ENCODE measurements at regions not wholly inside any gene's neighbourhood (a gene's known extent, or its start where the extent isn't known, plus 50 kb on each side); places are given as distances from the start of the nearest gene placed in this dataset.
"Not testable (repeated sequence)": the region's sequence is repeated elsewhere in the genome, so short reads cannot be mapped to it uniquely, and the experiment has no call there.

DNA sequence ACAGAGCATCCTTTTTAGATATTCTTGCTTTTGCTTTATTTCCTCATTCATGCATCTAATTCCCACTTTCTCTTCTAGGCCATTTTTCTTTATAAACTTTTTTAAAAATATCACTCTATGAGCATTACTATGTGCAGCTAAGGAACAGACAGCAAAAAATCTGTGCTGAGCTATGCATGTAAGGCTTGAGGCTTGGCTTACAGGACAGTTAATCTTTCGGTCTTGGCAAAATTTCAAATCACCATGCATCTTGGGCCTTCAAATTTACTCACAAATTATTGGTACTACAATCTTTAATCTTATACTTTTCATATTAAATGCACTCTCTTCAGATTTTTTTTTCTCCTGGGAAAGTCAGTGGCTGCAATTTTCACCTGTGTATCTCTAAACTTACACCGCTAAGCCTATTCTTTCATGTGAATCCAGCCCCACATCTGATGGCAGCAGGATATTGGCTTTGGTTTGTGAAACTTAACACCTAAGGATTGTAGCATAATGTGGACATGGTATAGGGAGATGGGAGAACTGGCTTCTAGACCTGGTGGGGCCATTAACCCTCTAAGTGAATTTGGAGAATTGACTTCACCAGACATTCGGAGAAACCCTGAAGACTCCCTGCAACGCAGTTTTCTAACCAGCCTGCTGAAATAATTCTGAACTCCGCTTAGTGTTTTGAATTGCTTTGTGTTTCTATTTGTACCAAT is 278.3 kb downstream of the SPRY1 start:
- DNase-seq (ENCODE audit: low read depth) = no peak

DNA sequence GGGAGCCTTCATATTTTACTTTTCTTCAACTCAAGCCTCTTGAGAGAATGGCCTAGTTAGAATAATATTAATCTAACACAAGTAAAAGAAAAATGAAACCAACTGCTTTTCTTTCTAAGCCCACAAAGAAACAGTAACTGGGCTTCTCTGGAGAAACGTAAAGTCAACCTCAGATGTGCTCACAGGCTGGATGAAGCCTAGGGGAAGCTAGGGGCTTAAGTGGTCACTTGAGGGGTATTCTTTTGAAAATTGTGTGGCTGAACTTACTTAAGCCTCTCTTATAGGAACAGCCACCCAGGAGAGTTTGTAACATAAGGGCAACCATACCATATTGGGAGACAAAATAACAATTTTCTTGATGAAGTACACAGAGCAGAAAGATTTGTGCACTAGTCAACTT is 279.0 kb downstream of the SPRY1 start:
- no peak for DNase-seq (ENCODE audit: low read depth)

DNA sequence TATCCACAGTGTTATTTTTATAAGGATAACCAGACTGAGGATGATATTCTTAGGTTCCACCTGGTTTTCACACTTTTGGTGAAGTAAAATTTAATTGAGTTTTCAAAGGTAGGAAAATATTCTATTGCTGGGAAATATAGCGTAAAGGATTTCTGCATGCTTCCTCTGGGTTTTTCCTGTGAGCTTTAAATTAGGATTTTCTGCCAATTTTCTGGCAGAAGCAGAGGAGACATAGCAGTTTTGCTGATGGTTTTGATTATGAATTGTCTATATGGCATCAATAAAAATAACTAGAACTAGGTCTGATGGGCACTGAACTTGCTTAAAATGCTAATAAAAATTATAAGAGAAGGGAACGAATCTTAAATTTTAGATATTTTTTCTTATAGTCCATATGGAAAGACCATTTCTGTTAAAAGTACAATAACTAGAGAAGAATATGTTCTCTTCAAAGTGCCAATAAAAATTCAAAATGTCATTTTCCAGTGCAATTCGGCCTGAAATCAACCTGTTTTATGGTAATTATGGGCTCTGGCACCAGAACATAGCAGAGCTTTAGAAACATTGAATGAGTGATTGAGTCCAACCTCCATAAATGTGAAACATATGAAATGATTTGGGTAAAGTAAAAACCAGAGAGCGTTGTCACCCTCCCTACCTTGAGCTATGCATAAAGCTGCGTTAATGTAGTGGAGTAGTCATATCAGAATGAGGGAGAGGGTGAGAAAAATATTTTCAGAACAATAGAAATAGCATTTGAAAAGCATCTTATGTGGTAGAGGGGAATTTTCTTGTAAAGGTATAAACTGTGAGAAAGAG is 279.7 kb downstream of the SPRY1 start:
- no peak for DNase-seq (ENCODE audit: low read depth)

DNA sequence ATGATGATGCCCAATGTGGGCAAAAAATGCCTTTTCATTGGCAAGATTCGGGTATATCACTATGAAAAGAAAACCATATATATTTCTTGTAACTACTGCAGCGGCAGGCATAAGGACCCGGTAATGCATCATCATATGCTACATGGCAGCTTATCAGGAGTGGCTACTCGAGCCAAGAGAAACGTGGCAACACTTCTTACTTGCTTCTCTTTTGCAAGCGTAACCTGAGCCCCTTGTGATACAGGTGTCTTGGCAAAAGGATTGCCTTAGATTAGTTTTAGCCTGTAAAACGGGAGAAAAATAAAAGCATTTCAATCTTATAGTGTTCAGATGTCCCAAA is 280.3 kb downstream of the SPRY1 start:
- DNase-seq (ENCODE audit: low read depth) = no peak

DNA sequence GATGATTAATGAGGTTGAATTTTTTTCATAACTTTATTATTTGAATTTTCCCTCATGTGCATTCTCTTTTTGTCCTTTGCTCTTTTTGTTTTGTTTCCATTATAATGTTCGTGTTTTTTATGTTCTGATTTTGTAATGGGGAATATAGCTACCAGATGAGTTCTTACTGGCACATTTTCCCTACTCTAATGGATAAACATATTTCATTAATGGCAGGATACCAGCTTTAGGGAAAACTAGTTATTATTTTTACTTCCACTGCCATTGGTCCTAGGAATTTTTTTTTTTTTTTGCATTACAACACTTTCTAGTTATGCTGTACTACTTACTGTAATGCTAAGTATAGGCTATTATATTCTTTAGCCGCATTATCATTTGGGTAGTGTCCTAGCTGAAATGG is 286.3 kb downstream of the SPRY1 start:
- DNase-seq (ENCODE audit: low read depth) = no peak

DNA sequence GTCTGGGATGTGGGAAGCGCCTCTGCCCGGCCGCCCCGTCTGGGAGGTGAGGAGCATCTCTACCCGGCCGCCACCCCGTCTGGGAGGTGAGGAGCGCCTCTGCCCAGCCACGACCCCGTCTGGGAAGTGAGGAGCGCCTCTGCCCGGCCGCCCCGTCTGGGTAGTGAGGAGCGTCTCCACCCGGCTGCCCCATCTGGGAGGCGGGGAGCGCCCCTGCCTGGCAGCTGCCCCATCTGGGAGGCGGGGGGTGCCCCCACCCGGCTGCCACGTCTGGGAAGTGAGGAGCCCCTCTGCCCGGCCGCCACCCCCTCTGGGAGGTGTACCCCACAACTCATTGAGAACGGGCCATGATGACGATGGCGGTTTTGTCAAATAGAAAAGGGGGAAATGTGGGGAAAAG is 288.3 kb downstream of the SPRY1 start:
- not testable (repeated sequence) for DNase-seq (ENCODE audit: low read depth)

DNA sequence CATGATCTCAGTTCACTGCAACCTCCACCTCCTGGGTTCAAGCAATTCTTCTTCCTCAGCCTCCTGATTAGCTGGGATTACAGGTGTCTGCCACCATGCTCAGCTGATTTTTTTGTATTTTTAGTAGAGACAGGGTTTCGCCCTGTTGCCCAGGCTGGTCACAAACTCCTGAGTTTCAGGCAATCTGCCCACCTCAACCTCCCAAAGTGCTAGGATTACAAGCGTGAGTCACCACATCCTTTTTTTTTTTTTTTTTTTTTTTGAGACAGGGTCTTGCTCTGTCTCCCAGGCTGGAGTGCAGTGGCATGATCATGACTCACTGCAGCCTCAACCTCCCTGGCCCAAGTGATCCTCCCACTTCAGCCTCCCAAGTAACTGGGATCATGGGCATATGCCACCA is 298.9 kb downstream of the SPRY1 start:
- DNase-seq (ENCODE audit: low read depth) = not testable (repeated sequence)

DNA sequence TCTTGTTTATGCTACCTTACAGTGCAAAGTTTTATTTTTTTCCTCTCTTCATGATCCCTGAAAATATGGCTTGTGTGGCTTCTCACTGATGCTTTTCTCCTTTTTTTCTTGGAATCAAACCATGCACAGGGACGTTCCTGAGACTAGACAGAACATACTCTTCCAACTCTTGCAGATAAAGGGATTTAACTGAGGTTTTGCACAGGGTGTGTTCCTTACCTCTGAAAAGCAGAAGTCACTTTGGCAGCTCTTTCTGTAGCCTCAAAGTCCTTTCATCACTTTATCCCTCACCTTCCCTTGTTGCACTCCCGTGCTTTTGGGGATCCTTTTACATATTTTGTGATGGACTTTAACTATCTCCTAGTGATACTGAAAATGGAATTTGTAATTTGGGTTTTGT is 300.1 kb downstream of the SPRY1 start:
- no peak for DNase-seq (ENCODE audit: low read depth)

DNA sequence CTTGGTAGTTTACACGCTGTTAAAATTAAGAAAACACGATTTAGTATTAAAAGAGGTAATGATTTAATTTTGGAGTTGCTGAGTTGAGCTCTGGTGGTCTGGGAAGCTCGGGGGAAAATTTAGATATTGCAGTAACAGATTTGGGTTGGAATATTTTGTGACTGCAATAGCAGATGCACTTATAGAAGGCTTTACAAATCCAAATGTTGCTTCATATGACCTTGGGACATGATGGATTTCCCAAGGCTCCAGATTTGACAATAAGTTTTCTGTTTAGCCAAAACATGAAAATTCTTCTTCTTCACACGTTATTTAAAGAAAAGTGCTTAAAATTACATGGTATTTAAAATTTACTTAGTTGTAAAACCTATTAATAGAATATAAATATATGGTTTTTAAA is 302.0 kb downstream of the SPRY1 start:
- DNase-seq (ENCODE audit: low read depth) = no peak

DNA sequence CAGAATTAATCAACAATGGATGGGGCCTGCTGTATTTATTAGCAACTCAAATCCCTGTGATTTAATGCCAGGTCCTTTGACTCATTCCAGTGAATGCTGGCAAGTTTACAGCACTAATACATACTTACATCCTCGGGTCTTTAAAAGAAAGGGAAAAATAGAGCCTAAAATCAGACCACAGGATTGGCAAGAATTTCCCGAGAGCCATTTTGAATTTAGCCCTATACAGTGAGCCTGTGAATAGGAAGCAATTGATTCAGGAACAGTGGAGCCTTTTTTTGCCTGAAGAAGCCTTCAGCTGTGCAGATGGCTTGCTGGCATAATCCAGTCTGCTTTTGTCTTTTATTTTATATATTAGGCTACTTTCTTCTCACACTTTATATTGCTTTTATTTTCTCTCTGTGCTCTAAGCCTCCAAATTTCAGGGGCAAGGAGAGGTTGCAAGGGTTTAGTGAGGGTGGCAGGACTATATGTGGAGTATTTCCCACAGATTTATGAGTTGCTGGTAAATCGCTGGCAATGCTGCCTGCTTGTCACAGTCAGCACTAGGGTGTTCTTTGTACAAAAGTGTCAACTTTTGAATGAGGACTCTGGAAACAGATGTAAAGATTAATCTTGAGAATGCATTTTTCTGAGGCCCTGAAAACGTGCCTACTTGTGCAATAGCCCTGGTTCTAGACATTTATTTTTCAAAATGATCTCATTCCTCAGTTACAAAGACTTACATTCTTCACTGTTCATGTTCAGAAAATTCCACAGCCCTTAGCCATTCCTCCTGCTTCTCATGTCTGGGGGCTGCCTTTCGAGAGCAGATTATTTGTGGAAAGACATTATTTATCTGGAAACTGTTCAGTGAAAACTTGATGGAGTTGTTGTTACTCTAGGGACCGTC is 303.5 kb downstream of the SPRY1 start:
- no peak for DNase-seq (ENCODE audit: low read depth)

DNA sequence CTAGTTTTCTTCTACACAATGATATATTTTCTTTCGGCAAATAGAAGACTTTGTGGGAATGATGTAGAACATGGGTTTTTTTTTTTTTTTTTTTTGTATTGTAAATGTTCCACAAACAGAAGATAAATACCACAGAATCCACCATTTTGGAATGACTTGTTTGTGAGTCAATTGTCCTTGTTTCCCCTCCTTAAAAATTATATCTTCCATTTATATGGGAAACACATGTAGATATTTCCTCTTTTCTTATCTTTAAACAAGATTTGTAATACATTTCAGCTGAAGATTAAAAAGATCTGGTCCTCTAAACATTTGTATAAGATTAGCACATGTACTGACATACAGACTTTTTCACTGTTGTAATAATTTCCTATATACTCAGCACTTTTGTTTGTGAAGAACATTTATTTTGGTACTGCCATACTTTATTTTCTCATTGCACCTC is 304.6 kb downstream of the SPRY1 start:
- DNase-seq (ENCODE audit: low read depth) = no peak

DNA sequence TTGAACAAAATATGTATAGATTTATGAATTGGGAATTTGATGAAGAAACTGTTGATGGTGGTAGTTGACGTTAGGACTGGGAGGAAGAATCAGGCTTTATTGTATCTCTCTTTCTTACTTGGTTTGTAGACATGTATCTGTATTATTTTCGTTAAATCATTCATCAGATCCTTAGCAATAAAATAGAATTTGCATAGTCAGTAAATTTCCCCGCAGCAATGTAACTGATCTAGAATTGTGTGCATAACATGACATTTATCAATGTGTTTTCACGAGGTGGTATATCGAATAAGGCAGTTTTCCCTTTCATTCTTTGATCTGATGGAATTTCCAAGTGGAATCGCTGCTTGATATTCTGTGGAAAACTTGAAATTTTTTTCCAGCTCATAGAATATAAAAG is 308.8 kb downstream of the SPRY1 start:
- DNase-seq (ENCODE audit: low read depth) = no peak

DNA sequence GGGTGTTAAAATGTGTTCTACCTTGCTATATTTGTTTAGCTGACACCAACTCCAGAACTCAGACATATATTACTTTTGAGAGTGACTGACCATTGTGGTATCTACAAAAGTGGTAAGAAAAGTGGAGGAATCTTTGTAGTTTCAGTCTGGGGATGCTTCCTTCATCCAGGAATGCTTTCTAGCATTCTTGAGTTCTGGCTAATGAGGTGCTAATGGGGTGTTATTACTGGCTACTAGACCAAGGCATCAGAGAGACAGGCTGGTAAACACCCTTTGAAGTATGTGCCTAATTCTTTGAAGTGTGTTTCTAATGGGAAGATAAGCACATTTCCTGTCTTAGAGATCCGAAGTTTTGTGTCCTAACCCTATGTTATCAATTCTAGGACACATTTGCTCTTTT is 310.4 kb downstream of the SPRY1 start:
- DNase-seq (ENCODE audit: low read depth) = no peak

DNA sequence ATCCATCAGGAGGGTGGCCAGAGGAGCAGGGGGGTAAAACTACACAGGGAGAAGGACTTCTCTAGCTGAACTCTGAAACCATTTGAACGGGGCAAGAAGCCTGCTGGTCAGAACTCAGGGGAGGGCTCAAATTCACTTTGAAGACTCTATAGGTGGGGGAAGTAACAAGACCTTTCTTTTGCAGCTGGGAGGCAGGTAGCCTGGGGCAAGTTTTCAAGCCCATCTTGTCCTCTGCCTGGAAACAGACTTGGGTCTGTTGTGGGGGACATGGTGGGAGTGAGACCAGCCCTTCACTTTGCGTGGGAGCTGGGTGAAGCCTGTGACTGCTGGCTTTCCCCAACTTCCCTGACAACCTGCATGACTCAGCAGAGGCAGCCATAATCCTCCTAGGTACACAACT is 312.3 kb downstream of the SPRY1 start:
- DNase-seq (ENCODE audit: low read depth) = no peak

DNA sequence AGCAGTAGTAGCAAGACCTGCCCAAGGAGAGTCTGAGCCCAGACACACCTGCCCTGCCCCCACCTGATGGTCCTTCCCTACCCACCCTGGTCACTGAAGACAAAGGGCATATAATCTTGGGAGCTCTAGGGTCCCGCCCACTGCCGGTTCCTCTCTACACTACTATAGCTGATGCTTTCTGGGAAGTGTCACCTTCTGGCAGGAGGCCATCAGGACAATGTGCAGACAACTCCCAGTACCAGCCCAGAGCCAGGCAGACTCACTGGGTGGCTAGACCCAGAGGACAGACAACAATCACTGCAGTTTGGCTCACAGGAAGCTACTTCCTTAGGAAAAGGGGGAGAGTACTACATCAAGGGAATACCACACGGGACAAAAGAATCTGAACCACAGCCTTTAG is 312.7 kb downstream of the SPRY1 start:
- DNase-seq (ENCODE audit: low read depth) = no peak

DNA sequence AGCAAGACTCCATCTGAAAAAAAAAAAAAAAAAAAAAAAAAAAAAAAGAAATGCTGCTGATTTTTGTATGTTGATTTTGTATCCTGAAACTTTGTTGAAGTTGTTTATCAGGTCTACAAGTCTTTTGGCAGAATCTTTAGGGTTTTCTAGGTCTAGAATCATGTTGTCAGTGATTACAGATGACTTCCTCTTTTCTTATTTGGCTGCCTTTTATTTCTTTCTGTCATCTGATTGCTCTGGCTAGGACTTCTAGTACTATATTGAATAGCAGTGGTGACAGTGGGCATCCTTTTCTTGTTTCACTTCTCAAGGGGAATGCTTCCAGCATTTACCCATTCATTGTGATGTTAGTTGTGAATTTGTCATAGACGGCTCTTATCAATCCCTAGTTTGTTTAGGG is 334.4 kb downstream of the SPRY1 start:
- no peak for DNase-seq (ENCODE audit: low read depth)

DNA sequence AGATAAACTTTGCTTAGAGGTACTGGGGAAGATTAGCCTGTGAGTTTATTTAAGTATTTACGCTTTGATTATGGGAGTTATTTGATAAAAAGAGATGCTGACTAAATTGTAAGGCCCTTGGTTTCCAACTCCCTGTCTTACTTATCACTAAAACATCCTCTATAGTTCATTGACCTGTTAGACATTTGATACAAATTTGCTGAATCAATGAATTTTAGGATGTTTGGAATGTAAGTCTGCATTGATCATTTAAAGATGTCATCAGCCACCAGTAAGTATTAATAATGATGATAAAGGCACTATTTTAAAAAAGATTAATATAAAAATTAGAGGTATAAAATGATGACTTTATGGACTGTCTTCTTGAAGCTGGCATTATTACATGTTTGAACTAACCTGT is 340.6 kb downstream of the SPRY1 start:
- no peak for DNase-seq (ENCODE audit: low read depth)

DNA sequence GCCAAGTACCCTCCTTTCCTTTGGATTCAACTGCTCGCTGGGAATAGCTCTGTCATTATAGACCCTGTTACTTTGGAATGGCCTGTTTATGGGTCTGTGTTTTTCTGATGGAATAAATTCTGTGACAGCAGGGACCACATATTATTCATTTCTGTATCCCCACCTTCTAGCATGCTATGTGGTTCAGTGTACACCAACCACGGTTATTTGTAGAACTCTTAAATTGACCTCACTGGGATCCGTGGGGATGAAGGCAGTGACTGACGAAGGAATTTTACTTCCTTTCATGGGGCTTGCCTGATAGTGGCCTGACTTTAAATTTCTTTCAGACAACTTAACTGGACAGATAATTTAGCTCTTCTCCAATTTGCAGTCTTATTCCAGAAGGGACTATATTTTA is 343.2 kb downstream of the SPRY1 start:
- no peak for DNase-seq (ENCODE audit: low read depth)

DNA sequence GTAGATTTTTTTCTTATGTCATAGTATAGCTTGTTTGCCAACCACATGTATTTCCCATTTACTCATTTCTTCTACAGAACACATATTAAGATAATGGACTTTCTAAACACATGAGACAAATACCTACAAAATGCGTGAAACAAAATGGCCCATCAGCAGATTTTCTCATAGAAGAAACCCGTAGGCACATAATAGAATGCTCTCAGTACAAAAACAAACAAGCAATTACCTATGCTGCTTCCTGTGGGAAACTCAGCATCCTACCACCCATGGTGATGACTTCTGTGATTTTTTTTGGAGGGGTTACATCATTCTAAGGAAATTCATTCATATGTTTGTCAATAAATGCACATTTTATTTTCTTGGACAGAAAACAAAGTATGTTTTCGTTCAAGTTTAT is 343.6 kb downstream of the SPRY1 start:
- no peak for DNase-seq (ENCODE audit: low read depth)

DNA sequence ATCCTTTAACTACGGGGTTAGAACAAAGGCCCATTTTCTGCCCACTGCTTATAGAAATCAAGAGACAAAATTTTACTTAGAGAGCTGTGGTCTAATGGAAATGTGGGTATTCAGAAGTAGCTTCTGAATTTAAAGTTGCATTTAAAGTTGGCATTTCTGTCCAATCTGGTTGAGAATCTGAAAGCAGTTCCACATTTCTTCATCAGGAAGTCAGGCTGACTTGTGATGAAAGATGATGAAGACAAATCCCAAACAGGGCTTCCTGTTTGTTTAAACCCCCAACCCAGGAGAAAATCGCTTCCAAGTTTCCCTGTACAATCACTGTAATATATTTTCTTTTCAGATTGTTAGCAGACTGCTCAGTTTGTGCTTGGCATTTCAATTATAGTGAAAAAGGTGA is 345.3 kb downstream of the SPRY1 start:
- DNase-seq (ENCODE audit: low read depth) = no peak

DNA sequence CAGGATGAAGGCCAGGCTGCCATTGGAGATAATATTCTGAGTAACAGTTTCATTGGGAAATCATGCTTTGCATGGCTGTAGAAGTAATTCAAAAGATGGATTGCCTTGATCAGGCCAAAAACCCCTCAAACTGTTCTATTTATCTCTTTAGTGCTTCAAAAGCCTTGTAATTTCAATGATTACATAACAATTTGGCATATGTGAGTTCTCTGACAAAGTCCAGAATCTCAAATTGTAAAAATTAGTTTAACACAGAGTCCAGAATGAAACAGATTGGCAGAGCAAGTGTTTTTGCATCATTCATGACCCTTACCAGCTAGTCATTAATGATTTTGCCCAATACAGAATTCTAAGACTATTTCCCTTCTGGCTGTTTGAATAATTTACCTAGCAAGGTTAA is 347.3 kb downstream of the SPRY1 start:
- no peak for DNase-seq (ENCODE audit: low read depth)

DNA sequence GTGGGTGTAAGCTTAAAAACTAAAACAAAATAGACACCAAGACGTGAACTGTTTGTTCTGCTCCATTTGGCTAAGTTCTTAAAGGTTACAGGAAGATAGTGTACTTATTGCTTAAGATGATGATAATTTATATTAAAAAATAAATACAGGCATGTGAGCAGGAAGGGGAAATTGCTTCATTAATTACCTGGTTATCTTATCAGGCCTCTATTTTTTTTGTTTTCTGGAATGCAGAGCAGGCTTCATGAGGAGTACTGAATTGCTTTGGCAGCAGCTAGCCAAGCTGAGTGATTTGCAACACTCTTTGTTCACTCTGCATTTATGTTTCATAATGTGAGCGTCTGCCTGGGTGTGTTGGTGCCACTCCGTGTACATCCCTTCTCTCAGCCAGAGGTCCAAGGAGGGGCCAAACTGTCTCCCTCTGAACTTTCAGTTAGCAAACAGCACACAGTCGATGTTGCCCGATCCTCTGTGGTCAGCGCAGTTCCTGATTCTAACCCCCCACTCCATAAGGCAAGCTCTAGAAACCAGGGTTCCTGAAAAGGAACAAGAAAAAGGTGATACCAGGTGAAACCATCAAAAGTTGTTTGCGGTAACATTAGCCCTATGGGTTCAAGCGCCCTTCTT is 348.2 kb downstream of the SPRY1 start:
- no peak for DNase-seq (ENCODE audit: low read depth)
